ENCODE measurements at regions not wholly inside any gene's neighbourhood (a gene's known extent, or its start where the extent isn't known, plus 50 kb on each side); places are given as distances from the start of the nearest gene placed in this dataset.
"Not testable (repeated sequence)": the region's sequence is repeated elsewhere in the genome, so short reads cannot be mapped to it uniquely, and the experiment has no call there.

DNA sequence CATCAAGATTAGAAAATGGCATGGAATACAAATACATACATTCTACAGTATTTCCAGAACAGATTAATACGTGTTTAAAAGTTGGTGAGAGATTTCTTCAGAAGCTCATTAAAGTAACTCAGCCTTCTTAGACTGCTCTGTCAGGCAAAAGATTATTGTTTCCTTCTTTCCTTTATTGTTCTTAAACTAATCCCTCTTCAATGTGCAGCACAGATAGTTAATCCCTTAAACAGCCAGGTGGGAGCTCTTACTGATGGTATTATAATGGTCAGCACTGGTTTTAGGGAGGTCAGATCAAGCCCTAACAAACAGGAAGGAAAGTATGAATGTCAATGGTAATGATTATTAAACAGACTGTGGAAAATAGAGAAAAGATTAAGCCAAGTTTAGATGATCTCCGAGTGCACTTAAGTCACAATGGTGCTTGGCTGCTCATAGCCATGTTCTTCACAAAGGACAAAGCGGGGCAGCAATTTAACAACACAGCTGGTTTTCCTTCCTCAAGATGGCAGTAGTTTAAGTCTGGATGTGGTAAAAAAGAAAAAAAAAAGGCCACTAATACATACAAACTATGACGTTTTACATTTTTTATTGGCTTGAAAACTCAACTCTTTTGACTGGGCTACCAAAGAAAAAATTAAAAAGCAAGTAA is 992.6 kb downstream of the PCDH9 start:
- intact Hi-C loops (cut with DNase I), result no loop called here
- no peak for DNase-seq (ENCODE audit: low spot score)

DNA sequence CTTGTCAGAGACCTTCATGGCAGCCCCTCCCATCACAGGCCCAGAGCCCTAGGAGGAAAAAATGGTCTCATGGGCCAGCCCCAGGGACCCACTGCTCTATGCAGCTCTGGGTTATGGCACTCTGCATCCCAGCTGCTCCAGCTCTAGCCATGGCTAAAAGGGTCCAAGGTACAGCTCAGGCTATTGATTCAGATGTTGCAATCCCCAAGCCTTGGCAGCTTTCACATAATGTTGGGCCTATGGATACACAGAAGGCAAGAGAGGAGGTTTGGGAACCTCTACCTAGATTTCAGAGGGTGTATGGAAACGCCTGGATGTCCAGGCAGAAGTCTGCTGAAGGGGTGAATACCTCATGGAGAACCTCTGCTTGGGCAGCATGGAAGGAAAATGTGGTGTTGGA is 996.0 kb downstream of the PCDH9 start:
- no peak for DNase-seq (ENCODE audit: low spot score)
- intact Hi-C loops (cut with DNase I), result no loop called here

DNA sequence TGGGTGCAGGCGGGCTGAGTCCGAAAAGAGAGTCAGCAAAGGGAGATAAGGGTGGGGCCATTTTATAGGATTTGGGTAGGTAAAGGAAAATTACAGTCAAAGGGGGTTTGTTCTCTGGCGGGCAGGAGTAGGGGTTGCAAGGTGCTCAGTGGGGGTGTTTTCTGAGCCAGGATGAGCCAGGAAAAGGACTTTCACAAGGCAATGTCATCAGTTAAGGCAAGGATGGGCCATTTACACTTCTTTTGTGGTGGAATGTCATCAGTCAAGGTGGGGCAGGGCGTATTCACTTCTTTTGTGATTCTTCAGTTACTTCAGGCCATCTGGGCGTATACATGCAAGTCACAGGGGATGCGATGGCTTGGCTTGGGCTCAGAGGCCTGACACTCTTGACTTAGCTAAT is 998.2 kb downstream of the PCDH9 start:
- DNase-seq (ENCODE audit: low spot score); intact Hi-C loops (cut with DNase I): not testable (repeated sequence)

GRCh38 chr13:66225072-66225471 is 1005.1 kb downstream of the PCDH9 start:
- intact Hi-C loops (cut with DNase I), result no loop called here
- no peak for DNase-seq (ENCODE audit: low spot score)

DNA sequence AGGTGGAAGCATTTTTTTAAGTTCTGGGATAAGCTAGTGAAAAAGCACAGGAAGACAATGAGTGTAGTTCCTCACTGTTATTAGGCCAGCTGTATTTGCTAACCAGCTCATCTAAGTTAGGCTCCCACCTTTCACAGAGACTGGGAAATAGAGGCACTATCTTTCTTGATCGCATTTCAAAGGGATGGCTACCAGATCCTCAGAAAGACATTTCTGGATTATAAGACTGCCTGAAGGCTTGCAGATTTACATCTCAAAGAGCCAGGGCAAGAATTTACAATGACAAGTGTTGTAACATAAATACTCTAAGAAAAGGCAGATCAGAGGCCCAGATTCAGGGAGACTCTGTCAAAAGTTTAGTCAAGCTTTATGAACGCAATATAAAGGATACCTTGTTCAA is 1005.5 kb downstream of the PCDH9 start:
- no peak for DNase-seq (ENCODE audit: low spot score)
- intact Hi-C loops (cut with DNase I), result no loop called here

GRCh38 chr13:66222926-66223325 is 1007.2 kb downstream of the PCDH9 start:
- DNase-seq (ENCODE audit: low spot score), result no peak
- intact Hi-C loops (cut with DNase I), result no loop called here

- intact Hi-C loops (cut with DNase I), result no loop called here
Measured at GRCh38 chr13:66222127-66222526, 1008.0 kb downstream of the PCDH9 start.

GRCh38 chr13:66219506-66219905 is 1010.6 kb downstream of the PCDH9 start:
- no peak for DNase-seq (ENCODE audit: low spot score)
- intact Hi-C loops (cut with DNase I), result no loop called here

More at GRCh38 chr13:66222127-66222526, 1008.0 kb downstream of the PCDH9 start:
- DNase-seq (ENCODE audit: low spot score), result no peak

DNA sequence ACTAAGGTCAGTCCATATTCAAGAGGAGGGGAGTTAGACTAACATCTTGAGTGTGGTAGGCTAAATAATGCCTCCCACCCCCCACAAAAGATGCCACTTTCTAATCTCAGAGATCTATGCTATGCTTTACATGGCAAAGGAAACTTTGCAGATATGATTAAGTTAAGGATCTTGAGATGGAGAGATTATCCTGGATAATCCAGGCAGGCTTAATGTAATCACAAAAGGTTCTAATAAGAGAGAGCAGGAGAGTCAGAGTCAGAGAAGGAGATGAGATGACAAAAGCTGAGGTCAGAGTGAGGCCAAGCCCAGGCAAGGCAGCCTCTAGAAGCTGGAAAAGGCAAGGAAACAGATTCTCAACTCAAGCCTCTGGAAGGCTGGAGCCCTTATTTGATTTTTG is 1011.6 kb downstream of the PCDH9 start:
- no peak for DNase-seq (ENCODE audit: low spot score)
- intact Hi-C loops (cut with DNase I), result no loop called here

DNA sequence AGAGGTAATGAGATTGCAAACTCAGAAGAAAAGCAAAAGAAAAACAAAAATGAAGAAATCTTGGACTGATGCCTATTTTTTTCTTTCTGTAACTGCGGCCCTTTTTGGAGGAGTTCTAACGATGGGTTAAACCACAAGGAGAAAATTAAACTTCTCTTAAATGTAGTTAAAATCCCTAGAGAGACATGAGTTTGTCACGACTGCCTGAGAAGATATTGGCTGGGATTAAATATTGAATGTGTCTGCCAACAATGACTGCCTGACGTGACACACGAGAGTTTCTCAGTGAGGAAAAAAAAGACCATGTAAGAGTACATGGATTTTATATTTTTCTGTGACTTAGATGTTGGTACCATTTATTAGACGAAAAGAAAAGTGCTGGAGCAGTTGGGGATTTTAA is 1013.4 kb downstream of the PCDH9 start:
- intact Hi-C loops (cut with DNase I), result no loop called here
- DNase-seq (ENCODE audit: low spot score), result no peak

DNA sequence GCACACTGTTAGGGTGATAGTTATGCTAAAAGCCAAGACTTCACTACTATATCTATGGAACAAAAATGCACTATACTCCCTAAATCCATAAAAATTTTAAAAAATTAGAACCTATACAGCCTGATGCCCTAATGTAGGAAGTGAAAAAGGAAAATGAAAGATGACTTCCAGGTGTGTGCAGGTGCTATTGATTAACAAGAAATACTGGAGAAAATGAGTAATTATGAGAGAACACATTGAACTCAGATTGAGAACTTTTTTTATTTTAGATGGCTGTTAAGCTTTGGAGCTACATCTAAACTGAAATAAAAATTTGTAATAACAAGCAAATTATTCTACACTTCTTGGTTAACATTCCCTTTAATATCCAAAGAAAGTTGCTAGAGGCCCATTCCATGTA is 1015.7 kb downstream of the PCDH9 start:
- no peak for DNase-seq (ENCODE audit: low spot score)
- intact Hi-C loops (cut with DNase I), result no loop called here

- DNase-seq (ENCODE audit: low spot score), result no peak
- intact Hi-C loops (cut with DNase I), result no loop called here
Measured at GRCh38 chr13:66212511-66212910, 1017.6 kb downstream of the PCDH9 start.

DNA sequence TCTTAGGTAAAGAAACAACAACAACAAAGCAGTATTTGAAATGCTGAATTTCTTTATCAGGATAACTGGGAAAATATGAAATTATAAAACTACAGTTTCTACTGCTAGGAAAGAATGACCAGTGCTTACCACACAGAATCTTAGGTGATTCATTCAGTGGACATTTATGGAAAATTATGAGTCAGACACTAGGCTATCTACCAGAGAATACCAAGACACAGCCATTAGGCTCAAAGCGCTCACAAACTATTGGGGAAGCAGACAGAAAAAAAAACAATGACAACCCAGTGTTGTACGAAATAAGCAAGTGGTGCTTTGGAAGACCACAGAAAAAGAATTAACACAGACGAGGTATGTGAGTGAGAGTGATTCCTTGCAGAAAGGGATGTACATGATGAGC is 1019.5 kb downstream of the PCDH9 start:
- no peak for DNase-seq (ENCODE audit: low spot score)
- intact Hi-C loops (cut with DNase I), result no loop called here

- no peak for DNase-seq (ENCODE audit: low spot score)
- intact Hi-C loops (cut with DNase I), result no loop called here
Measured at GRCh38 chr13:66208589-66208988, 1021.5 kb downstream of the PCDH9 start.

DNA sequence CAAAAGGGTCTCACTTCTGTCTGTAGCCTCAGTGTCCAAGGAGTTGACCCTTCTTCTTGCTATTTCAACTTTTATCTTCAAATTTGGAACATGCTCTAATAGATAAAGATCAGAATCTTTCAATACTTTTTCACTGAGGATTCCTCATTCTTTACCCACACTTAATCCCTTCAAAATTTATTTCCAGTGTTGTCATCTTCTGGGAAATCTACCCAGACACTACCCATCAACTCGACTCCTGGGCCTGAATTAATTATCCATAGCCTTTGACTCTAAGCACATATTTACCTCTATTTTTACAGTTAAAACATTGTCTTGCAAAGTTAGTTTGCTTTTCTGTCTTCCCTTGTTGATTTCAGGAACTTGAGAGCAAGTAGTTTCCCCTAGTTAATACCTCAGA is 1022.5 kb downstream of the PCDH9 start:
- intact Hi-C loops (cut with DNase I), result no loop called here
- DNase-seq (ENCODE audit: low spot score), result no peak

DNA sequence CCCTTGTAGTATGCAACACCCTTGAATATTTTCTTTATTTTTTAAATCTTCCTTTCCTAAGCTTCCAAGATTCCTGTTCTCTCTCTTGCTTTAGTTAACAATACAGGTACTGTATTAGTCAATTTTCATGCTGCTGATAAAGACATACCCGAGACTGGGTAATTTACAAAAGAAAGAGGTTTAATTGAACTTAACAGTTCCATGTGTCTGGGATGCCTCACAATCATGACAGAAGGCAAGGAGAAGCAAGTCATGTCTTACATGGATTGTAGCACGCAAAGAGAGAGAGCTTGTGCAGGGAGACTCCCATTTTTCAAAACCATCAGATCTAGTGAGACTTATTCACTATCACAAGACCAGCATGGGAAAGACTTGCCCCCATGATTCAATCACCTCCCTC is 1024.3 kb downstream of the PCDH9 start:
- no peak for DNase-seq (ENCODE audit: low spot score)
- intact Hi-C loops (cut with DNase I), result no loop called here

GRCh38 chr13:66200555-66200954 is 1029.6 kb downstream of the PCDH9 start:
- intact Hi-C loops (cut with DNase I), result no loop called here
- no peak for DNase-seq (ENCODE audit: low spot score)

DNA sequence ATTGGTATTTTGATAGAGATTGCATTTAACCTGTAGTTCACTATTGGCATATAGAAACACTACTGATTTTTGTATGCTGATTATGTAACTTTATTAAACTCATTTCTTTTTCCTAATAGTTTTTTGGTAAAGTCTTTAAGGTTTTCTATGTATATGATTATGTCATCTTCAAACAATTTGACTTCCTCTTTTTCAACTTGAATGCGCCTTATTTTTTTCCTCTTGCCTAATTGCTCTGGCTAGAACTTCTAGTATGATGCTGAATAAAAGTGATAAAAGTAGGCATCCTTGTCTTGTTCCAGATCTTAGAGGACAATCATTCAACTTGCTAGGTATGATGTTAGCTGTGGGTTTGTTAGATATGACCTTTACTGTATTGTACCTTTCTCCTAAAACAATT is 1034.9 kb downstream of the PCDH9 start:
- DNase-seq (ENCODE audit: low spot score), result no peak
- intact Hi-C loops (cut with DNase I), result no loop called here

GRCh38 chr13:66189986-66190385 is 1040.2 kb downstream of the PCDH9 start:
- DNase-seq (ENCODE audit: low spot score), result no peak
- intact Hi-C loops (cut with DNase I), result no loop called here

DNA sequence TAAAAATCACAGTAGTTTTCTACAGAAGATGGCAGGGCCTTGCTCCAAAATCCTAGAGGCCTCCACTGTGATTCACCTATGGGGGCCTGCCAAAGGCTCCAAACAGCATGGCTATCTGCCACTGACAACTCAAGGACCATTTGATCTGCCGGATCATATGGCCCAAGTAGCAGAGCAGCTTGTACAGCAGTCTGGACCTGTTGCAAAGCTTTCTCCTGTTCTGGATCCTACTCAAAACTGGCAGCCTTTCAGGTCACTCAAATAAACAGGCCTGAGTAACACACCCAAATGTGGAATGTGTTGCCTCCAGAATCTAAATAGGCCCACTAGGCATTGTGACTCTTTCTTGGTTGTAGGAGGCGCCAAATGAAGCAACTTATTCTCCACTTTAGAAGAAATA is 1049.3 kb downstream of the PCDH9 start:
- intact Hi-C loops (cut with DNase I), result no loop called here
- no peak for DNase-seq (ENCODE audit: low spot score)

DNA sequence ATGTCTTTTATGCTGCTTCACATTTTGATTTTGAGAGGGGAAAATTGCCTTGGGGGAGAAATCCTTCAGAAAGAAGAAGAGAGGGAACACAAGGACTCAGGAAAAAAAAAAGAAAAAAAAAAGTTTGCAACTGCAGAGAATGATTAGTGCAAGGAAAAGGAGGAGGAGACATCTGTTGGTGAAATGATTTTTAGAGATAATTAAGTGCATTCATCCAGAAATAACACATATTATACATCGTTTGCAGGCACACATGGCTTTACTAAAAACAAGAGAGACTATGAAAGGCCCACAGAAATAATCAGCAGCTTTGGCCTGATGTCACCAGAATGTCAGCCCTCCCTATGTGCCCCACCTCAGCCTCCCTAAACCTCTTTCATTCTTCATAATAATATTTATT is 1058.2 kb downstream of the PCDH9 start:
- intact Hi-C loops (cut with DNase I), result no loop called here
- DNase-seq (ENCODE audit: low spot score), result no peak

DNA sequence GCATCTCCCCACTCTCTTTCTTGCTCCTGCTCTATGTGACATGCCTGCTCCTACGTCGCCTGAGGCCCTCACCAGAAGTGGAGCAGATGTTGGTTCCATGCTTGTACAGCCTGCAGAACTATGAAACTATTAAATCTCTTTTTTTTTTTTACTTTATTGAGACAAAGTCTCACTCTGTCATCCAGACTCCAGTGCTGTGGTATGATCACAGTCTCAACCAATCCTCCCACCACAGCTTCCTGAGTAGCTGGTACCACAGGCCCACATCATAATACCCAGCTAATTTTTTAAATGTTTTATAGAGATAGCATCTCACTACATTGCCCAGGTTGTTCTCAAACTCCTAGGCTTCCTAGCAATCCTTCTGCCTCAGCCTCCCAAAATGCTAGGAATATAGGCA is 1067.7 kb downstream of the PCDH9 start:
- DNase-seq (ENCODE audit: low spot score), result no peak
- intact Hi-C loops (cut with DNase I), result no loop called here

Measured in cardiac septum (tissue), 1 donor.